ENCODE measurements at regions not wholly inside any gene's neighbourhood (a gene's known extent, or its start where the extent isn't known, plus 50 kb on each side); places are given as distances from the start of the nearest gene placed in this dataset.

DNA sequence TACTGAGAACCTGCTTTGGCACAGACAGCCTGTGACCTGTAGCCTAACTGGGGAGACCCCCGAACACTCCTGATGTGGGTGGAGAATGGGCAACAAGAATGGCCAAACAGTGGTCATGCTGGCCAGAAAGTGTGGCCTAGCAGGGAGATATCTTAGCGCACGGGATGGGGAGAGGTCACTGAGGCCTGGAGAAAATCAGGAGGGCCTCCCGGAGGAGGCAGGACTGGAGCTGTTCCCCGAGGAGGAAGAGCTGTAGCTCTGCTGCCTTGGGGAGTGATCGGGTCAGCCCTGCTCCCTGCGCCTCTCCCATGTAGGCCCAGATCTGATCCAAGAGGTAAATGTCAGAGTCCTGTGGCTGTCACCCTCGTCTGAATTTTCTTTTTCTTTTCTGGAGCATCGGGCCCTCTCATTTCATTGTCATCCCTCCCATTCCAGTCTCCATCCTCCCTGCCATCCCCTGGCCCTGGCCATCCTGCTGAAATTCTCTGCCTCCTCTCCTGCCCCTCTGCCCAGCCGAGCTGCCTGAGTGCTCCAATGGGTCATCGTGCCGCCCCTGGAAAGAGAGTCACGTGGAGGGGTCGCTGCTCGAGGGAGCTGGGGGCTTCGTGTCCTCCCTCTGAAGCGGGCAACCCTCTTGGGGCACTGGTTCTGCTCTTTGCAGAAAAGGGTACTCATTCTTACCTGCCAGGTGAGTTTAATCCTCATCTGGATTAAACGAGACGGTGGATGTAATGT lies 242.9 kb downstream of the HAUS1 start:
- no peak overlapping the region for H2AFZ ChIP-seq (ENCODE audit: low read depth, low read length)
- H3K9ac ChIP-seq (ENCODE audit: low read depth, low read length), result no peak overlapping the region
- no peak for DNase-seq
- H3K27me3 ChIP-seq (ENCODE audit: insufficient read depth, low read length, poor library complexity), result no peaks in the 10 kb centered on the region
- H3K4me2 ChIP-seq (ENCODE audit: insufficient read depth, low read length), result no peak overlapping the region
- peaks cover 14% of the 10 kb centered on the region for H3K36me3 ChIP-seq (ENCODE audit: insufficient read depth, low read length)
- no peak overlapping the region for H3K4me3 ChIP-seq (ENCODE audit: low read depth in 1 of 2, low read length in 2 of 2)
- peaks cover 74% of the 10 kb centered on the region for H3K79me2 ChIP-seq (ENCODE audit: insufficient read depth, low read length)
- peaks cover 65% of the 10 kb centered on the region for H4K20me1 ChIP-seq (ENCODE audit: insufficient read depth, low read length)
- no peaks in the 10 kb centered on the region for H3K9me3 ChIP-seq (ENCODE audit: insufficient read depth, low read length, severe bottlenecking)
- ATAC-seq (ENCODE audit: insufficient read depth, low read depth), result no peak
- no peak for TF ChIP-seq EZH2 (IDR thresholded peaks at IDR 0.05; ENCODE audit: borderline replicate concordance, low read depth, low read length, severe bottlenecking)
- TF ChIP-seq, protein P1, sequence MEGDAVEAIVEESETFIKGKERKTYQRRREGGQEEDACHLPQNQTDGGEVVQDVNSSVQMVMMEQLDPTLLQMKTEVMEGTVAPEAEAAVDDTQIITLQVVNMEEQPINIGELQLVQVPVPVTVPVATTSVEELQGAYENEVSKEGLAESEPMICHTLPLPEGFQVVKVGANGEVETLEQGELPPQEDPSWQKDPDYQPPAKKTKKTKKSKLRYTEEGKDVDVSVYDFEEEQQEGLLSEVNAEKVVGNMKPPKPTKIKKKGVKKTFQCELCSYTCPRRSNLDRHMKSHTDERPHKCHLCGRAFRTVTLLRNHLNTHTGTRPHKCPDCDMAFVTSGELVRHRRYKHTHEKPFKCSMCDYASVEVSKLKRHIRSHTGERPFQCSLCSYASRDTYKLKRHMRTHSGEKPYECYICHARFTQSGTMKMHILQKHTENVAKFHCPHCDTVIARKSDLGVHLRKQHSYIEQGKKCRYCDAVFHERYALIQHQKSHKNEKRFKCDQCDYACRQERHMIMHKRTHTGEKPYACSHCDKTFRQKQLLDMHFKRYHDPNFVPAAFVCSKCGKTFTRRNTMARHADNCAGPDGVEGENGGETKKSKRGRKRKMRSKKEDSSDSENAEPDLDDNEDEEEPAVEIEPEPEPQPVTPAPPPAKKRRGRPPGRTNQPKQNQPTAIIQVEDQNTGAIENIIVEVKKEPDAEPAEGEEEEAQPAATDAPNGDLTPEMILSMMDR (IDR thresholded peaks at IDR 0.05; ENCODE audit: borderline replicate concordance, extremely low read depth, low read length, poor library complexity, severe bottlenecking), result no peak
- H3K27ac ChIP-seq (ENCODE audit: low read length), result peak overlapping the region; percentile 30; the same call in 1 of the 2 replicates
- peaks cover 31% of the 10 kb centered on the region for H3K4me1 ChIP-seq (ENCODE audit: insufficient read depth, low read length)

DNA sequence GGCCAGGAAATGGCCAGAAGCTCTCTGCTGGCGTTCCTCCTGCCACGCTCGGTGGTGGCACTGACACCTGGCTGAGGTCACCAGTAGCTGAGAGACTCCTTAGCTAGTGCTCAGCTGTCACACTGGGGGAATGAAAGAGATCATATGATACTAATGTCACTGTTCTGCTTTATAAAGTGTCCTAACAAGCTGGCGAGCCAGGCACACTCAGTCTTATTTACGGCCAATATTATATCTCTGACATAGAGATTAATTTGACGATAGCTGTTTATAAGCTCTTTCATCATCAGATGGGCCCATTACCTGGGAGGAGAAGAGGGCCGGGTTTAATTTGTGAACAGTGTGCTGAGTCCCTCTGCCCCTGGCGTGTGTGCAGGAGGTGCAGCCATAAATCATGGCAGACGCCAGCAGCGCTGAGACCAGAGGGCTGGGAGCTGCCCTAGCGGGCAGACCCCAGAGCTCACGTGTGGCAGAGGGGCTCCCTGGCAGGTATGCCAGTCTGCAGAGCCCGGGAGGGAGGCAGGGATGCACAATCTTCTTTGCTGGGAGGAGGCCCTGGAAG lies 246.5 kb downstream of the HAUS1 start:
- Histone ChIP-seq H3K9me3 (ENCODE audit: insufficient read depth, low read length, severe bottlenecking) (no peaks in the 10 kb centered on the region), H3K36me3 (ENCODE audit: insufficient read depth, low read length) (peaks cover 7% of the 10 kb centered on the region), H3K4me2 (ENCODE audit: insufficient read depth, low read length) (no peak overlapping the region), H3K27ac (ENCODE audit: low read length) (no peak overlapping the region), H3K9ac (ENCODE audit: low read depth, low read length) (no peak overlapping the region), H3K4me1 (ENCODE audit: insufficient read depth, low read length) (peaks cover 4% of the 10 kb centered on the region; the same call in 1 of the 2 replicates), H3K27me3 (ENCODE audit: insufficient read depth, low read length, poor library complexity) (no peaks in the 10 kb centered on the region), H2AFZ (ENCODE audit: low read depth, low read length) (no peak overlapping the region), H4K20me1 (ENCODE audit: insufficient read depth, low read length) (peaks cover 44% of the 10 kb centered on the region; the same call in 1 of the 2 replicates), H3K4me3 (ENCODE audit: low read depth in 1 of 2, low read length in 2 of 2) (no peak overlapping the region), H3K79me2 (ENCODE audit: insufficient read depth, low read length) (peaks cover 65% of the 10 kb centered on the region)
- TF ChIP-seq, protein P1 (IDR thresholded peaks at IDR 0.05; ENCODE audit: borderline replicate concordance, extremely low read depth, low read length, poor library complexity, severe bottlenecking), result no peak
- no peak for TF ChIP-seq EZH2 (IDR thresholded peaks at IDR 0.05; ENCODE audit: borderline replicate concordance, low read depth, low read length, severe bottlenecking)
- no peak for DNase-seq
- ATAC-seq (ENCODE audit: insufficient read depth, low read depth), result no peak

DNA sequence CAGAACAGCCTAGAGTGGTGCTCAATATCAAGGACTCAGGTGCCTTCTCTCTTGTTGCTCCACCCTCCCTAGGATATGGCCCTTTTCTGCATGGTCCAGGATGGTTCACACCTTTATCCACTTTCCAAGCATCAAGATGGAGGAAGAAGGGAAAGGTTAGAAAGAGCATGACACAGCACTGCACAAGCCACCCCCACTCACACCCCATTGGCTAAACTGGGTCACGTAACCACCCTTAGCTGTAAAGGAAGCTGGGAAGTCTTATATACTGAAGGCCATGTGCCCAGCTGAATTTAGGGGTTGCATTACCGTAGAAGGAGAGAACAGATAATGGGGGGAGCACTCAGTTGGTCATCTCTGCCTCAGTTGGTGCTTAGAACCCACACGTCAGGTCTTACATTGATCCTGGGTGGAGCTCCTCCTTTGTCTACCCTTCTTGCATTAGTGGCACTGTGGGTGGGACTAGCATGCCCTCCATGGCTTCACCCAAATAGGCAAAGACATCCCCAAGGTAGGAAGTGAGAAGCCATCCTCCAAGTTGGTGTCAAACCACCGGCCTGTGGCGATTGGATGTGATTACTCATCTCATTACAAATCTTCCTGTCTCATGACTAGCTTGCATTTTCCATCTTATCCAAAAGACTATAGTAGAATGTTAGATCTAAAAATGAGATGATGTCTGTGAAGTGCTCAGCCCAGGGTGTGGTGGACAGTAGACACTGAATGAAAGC lies 248.5 kb downstream of the HAUS1 start:
- DNase-seq (no peak), ATAC-seq (ENCODE audit: insufficient read depth, low read depth) (no peak)
- peaks cover 33% of the 10 kb centered on the region; the same call in 1 of the 2 replicates for H4K20me1 ChIP-seq (ENCODE audit: insufficient read depth, low read length)
- peaks cover 50% of the 10 kb centered on the region for H3K79me2 ChIP-seq (ENCODE audit: insufficient read depth, low read length)
- no peaks in the 10 kb centered on the region for H3K27me3 ChIP-seq (ENCODE audit: insufficient read depth, low read length, poor library complexity)
- H3K9me3 ChIP-seq (ENCODE audit: insufficient read depth, low read length, severe bottlenecking), result no peaks in the 10 kb centered on the region
- H3K36me3 ChIP-seq (ENCODE audit: insufficient read depth, low read length), result peaks cover 13% of the 10 kb centered on the region
- no peaks in the 10 kb centered on the region for H3K4me1 ChIP-seq (ENCODE audit: insufficient read depth, low read length)
- H2AFZ ChIP-seq (ENCODE audit: low read depth, low read length), result no peak overlapping the region
- H3K27ac ChIP-seq (ENCODE audit: low read length), result no peak overlapping the region
- H3K9ac ChIP-seq (ENCODE audit: low read depth, low read length), result no peak overlapping the region
- no peak overlapping the region for H3K4me2 ChIP-seq (ENCODE audit: insufficient read depth, low read length)
- no peak overlapping the region for H3K4me3 ChIP-seq (ENCODE audit: low read depth in 1 of 2, low read length in 2 of 2)
- TF ChIP-seq, protein P1 (IDR thresholded peaks at IDR 0.05; ENCODE audit: borderline replicate concordance, extremely low read depth, low read length, poor library complexity, severe bottlenecking), result no peak
- no peak for TF ChIP-seq EZH2 (IDR thresholded peaks at IDR 0.05; ENCODE audit: borderline replicate concordance, low read depth, low read length, severe bottlenecking)

Data from DND-41 (cell line).